ENCODE measurements at regions not wholly inside any gene's neighbourhood (a gene's known extent, or its start where the extent isn't known, plus 50 kb on each side); places are given as distances from the start of the nearest gene placed in this dataset.

DNA sequence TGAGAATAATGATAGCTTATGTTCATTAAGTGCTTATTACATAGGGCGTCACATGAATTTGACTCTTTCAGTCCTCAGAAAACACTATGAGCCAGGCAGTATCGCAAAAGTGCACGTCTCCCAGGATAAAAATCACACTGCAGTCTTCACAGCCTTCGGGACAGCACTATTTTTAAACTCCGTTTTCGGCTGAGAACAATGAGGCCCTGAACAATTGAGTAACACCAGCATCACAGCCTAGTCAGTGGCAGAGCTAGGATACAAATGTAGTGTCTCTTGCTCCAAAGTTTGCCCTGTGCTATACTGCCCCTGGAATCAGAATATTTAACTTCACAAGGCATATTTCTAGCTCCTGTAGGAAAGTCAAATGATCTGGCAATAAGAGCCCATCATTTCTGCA lies 852.1 kb upstream of the SEMA6D start:
- Mint-ChIP-seq H3K36me3 (ENCODE audit: insufficient read depth in 2 of 2) (no peaks in the 10 kb centered on the region), H3K27ac (no peak overlapping the region), H3K4me3 (no peak overlapping the region), H3K27me3 (ENCODE audit: low read depth) (no peaks in the 10 kb centered on the region), H3K9me3 (peaks cover 3 to 5% of the 10 kb centered on the region in 2 donors), H3K4me1 (ENCODE audit: low read depth) (no peaks in the 10 kb centered on the region)
- no peak for DNase-seq
- ATAC-seq (replicated peaks in 1 of 2), result no peak

DNA sequence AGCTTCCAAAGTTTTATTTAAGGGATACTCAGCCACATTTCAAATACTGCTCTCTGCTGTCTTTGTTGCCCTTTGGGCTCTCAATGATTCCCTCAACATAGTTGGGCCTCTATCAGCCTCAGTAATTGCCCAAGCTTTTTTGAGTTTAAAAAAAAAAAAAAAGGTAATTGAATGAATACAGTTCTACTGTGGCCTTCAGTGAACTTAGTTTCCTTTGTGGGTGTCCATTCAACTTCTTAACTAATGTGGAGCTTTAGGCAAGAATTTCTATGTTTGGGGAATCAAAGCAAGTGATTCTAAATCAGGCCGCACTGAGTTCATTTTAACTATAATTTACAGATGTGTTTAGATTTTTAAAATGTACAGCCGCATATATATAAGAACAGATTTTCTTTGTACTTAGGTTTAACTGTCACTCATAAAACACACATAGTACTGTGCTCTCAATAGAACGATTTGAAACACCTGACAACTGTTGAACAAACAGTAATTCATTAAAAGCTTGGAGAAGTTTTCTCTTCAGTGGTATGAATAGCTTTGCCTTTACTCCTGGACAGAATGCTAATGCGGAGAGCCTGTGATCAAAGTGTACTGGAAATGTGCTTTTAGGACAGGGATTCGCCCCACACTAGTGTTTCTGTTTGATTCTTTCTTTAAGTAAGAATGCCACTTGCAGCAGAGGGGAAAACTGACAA lies 844.9 kb upstream of the SEMA6D start:
- H3K4me1 Mint-ChIP-seq (ENCODE audit: low read depth), result no peaks in the 10 kb centered on the region
- no peak for DNase-seq
- no peak for ATAC-seq (replicated peaks in 1 of 2)
- H3K36me3 Mint-ChIP-seq (ENCODE audit: insufficient read depth in 2 of 2), result no peaks in the 10 kb centered on the region
- H3K27me3 Mint-ChIP-seq (ENCODE audit: low read depth), result no peaks in the 10 kb centered on the region
- H3K4me3 Mint-ChIP-seq, result no peak overlapping the region
- no peak overlapping the region for H3K27ac Mint-ChIP-seq
- no peaks in the 10 kb centered on the region for H3K9me3 Mint-ChIP-seq

DNA sequence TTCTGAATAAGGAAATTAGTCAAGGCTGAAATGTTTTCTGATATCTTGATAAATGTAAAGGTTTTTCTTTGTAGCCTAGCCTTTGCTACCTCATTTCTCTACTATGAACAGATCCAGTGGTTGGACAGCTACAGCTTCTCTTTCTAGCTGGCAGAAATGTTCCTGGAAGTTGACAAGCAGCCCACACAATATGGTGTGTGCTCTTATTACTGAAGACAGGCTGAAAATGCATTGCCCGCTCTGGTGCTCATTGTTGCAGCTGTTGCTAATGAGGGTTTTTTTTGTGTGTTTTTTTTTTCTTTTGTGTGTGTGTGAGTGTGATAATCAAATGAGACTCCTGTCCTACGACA lies 844.3 kb upstream of the SEMA6D start:
- no peaks in the 10 kb centered on the region for H3K27me3 Mint-ChIP-seq (ENCODE audit: low read depth)
- no peak overlapping the region for H3K4me3 Mint-ChIP-seq
- H3K9me3 Mint-ChIP-seq, result no peaks in the 10 kb centered on the region
- H3K36me3 Mint-ChIP-seq (ENCODE audit: insufficient read depth in 2 of 2), result no peaks in the 10 kb centered on the region
- DNase-seq (no peak), ATAC-seq (replicated peaks in 1 of 2) (no peak)
- no peaks in the 10 kb centered on the region for H3K4me1 Mint-ChIP-seq (ENCODE audit: low read depth)
- H3K27ac Mint-ChIP-seq, result no peak overlapping the region

DNA sequence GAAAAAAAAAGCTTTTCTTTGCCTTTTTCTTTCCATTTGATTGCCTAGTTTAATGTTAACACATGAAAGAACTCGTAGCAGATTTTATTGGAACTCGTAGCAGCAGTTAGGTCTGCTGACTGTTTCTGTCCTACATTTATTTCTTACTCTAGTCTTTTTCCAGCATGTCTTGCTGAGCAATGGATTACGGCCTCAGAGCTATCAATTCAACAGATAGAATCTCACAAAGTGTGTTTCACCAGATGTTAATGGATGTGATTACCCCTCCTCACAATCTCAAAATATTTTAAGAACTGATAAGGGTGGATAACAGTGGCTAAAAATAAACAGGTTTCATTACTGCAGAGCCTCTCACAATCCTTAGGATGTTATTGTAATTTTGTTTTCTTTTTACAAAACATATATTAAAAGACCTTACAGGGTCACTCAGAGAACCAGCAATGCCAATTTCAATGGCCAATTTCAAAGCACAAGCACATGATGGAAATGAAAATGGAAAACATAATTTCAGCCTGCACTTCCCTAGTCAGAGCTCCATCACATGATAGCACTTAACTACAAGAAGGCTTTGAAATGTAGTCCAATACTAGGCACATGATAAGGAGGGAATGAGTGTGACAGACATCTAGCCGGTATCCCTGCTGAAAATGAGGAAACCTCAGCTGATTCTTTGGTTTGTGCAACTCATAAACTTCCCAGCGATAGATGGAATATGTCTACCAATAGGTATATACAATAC lies 838.1 kb upstream of the SEMA6D start:
- no peak for ATAC-seq (replicated peaks in 1 of 2)
- H3K27me3 Mint-ChIP-seq (ENCODE audit: low read depth), result no peaks in the 10 kb centered on the region
- H3K27ac Mint-ChIP-seq, result no peak overlapping the region
- H3K36me3 Mint-ChIP-seq (ENCODE audit: insufficient read depth in 2 of 2), result peaks cover 0 to 2% of the 10 kb centered on the region in 2 donors
- H3K4me3 Mint-ChIP-seq, result no peak overlapping the region
- H3K4me1 Mint-ChIP-seq (ENCODE audit: low read depth), result no peaks in the 10 kb centered on the region
- H3K9me3 Mint-ChIP-seq, result peaks cover 5 to 6% of the 10 kb centered on the region in 2 donors
- no peak for DNase-seq

DNA sequence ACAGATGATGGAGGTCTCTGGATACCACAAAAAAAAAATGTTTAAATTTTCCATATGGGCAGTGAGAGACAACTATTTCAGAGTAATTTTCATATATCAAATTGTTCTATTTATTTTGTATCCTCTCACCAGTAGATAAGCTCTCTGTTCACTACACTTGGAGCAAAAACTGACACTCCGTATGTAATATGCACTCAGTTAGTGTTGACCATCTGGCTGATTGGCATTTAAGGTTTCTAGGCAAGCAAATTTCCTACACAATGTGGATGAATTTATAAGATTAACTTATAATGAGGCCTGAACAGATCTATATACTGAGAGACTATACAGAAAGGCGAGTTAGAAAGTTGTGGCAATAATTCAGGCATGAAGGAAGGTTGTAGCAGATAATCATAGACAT lies 836.5 kb upstream of the SEMA6D start:
- Mint-ChIP-seq H3K9me3 (peaks cover 5 to 7% of the 10 kb centered on the region in 2 donors), H3K27ac (no peak overlapping the region), H3K27me3 (ENCODE audit: low read depth) (no peaks in the 10 kb centered on the region), H3K4me3 (no peak overlapping the region), H3K36me3 (ENCODE audit: insufficient read depth in 2 of 2) (peaks cover 0 to 2% of the 10 kb centered on the region in 2 donors), H3K4me1 (ENCODE audit: low read depth) (no peaks in the 10 kb centered on the region)
- DNase-seq (no peak), ATAC-seq (replicated peaks in 1 of 2) (no peak)

DNA sequence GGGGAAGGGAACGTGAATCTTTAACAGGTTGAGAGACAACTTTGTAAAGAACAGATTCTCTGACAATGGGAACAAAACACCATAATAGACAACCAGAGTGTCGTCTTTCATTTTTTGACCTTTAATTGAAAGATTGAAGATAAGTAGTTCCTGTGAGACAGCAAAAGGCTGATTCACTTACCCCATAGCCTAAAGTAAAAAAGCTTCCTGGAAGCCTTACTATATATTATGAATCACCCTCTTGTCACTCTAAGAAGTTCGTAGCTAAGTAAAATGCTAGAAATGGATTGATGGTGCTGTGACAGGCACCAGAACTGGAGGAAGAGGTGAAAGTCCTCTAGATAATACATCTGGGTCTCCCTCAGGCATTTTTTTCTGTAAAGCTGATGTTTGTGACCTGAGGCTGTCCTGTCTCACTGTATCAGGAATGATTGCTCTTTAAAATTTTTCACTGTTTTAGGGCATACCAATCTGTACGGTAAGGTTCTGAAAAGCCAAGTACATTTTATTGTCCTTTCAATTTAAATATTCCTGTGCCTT lies 824.6 kb upstream of the SEMA6D start:
- DNase-seq, result no peak
- peaks cover 2 to 3% of the 10 kb centered on the region in 2 donors for H3K9me3 Mint-ChIP-seq
- H3K27me3 Mint-ChIP-seq (ENCODE audit: low read depth), result no peaks in the 10 kb centered on the region
- H3K4me3 Mint-ChIP-seq, result no peak overlapping the region
- no peaks in the 10 kb centered on the region for H3K4me1 Mint-ChIP-seq (ENCODE audit: low read depth)
- no peaks in the 10 kb centered on the region for H3K36me3 Mint-ChIP-seq (ENCODE audit: insufficient read depth in 2 of 2)
- no peak for ATAC-seq (replicated peaks in 1 of 2)
- no peak overlapping the region for H3K27ac Mint-ChIP-seq

DNA sequence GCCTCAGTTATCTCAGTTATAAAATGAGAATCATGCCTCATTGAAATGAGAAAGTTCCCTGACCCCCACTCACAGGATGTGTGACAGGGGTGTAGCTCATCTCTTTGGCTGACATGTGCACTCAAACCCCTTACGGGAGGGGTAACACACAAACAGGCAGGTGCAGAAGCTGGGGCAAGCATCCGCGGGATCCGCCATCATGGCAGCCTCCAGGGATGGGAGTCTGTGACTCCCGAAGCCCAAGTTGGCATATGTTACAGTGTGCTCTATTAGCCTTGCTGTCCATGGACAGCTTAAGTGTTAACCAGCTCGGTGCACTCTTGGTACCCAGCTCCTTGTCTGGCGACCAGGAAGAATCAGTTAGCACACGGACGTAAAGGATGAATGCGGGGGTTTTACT lies 822.7 kb upstream of the SEMA6D start:
- ATAC-seq (replicated peaks in 1 of 2), result no peak
- Mint-ChIP-seq H3K36me3 (ENCODE audit: insufficient read depth in 2 of 2) (no peaks in the 10 kb centered on the region), H3K4me1 (ENCODE audit: low read depth) (no peaks in the 10 kb centered on the region), H3K27me3 (ENCODE audit: low read depth) (no peaks in the 10 kb centered on the region), H3K4me3 (no peak overlapping the region), H3K9me3 (peaks cover 2 to 3% of the 10 kb centered on the region in 2 donors), H3K27ac (no peak overlapping the region)
- DNase-seq, result no peak

DNA sequence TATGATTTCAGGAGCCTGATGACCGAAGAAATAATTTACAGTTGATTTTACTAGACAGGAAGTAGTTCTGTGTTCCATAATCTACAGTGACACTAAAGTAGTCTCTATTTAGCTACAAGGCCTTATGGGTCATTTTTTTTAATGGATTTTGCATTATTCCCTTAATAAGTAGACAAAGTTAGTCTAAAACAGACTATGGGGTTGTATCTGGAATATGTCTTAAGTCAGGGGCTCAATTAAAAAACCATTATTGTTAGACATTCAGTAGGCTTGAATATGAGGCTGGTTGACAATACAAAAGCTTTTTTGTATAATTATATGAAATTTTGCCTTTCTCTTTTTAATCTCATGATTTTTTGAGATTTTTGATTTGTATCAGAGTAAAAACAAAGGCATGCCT lies 820.0 kb upstream of the SEMA6D start:
- peaks cover 4 to 5% of the 10 kb centered on the region in 2 donors for H3K9me3 Mint-ChIP-seq
- H3K4me1 Mint-ChIP-seq (ENCODE audit: low read depth), result no peaks in the 10 kb centered on the region
- DNase-seq (no peak), ATAC-seq (replicated peaks in 1 of 2) (no peak)
- no peak overlapping the region for H3K27ac Mint-ChIP-seq
- no peak overlapping the region for H3K4me3 Mint-ChIP-seq
- H3K27me3 Mint-ChIP-seq (ENCODE audit: low read depth), result no peaks in the 10 kb centered on the region
- peaks cover 0 to 2% of the 10 kb centered on the region in 2 donors for H3K36me3 Mint-ChIP-seq (ENCODE audit: insufficient read depth in 2 of 2)

DNA sequence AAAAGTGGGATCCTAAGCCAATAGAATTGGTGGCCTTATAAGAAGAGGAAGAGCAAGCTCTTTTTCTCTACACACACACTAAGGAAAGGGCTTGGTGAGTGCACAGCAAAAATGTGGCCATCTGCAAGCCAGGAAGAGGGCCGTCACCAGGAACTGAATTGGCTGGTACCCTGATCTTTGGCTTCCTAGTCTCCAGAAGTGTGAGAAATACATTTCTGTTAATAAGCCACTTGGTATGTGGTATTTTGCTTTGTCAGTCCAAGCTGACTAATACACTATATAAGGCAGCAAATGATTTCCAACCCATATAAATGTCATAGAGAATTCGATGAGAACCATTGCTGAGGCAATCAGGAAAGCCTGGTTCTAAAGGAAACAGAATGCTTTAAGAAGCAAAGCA lies 816.3 kb upstream of the SEMA6D start:
- ATAC-seq (replicated peaks in 1 of 2) (no peak), DNase-seq (no peak)
- Mint-ChIP-seq H3K27me3 (ENCODE audit: low read depth) (no peaks in the 10 kb centered on the region), H3K9me3 (peaks cover 2 to 3% of the 10 kb centered on the region in 2 donors), H3K27ac (no peak overlapping the region), H3K36me3 (ENCODE audit: insufficient read depth in 2 of 2) (peaks cover 0 to 2% of the 10 kb centered on the region in 2 donors), H3K4me3 (no peak overlapping the region), H3K4me1 (ENCODE audit: low read depth) (no peaks in the 10 kb centered on the region)

DNA sequence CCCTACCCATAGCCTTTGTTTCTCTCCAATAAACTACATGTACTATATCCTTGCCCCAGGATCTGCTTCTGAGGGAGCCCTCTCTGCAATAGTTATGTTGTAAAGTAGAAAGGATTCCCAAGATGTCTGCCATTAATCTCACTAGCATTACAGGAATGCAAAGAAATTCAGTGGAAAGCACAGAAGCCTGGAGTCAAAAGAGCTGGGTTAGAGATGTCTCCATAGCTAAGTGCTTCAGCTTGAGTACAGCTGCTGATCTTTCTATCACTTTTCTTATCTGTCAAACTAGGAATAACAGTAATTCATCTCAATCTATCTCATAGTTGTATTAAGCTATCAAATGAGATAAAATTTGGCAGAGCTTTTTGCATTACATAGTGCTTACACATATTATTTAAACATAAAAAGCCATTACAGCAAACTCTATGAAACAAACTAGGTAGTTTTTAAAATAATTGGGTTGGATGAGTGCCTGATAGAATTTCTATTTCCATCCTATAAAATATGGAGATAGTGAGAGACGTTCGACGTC lies 799.5 kb upstream of the SEMA6D start:
- H3K36me3 Mint-ChIP-seq (ENCODE audit: insufficient read depth in 2 of 2), result no peaks in the 10 kb centered on the region
- H3K27me3 Mint-ChIP-seq (ENCODE audit: low read depth), result no peaks in the 10 kb centered on the region
- no peak for DNase-seq
- no peak overlapping the region for H3K27ac Mint-ChIP-seq
- peaks cover 5 to 8% of the 10 kb centered on the region in 2 donors for H3K9me3 Mint-ChIP-seq
- ATAC-seq (replicated peaks in 1 of 2), result no peak
- H3K4me3 Mint-ChIP-seq, result no peak overlapping the region
- H3K4me1 Mint-ChIP-seq (ENCODE audit: low read depth), result no peaks in the 10 kb centered on the region

DNA sequence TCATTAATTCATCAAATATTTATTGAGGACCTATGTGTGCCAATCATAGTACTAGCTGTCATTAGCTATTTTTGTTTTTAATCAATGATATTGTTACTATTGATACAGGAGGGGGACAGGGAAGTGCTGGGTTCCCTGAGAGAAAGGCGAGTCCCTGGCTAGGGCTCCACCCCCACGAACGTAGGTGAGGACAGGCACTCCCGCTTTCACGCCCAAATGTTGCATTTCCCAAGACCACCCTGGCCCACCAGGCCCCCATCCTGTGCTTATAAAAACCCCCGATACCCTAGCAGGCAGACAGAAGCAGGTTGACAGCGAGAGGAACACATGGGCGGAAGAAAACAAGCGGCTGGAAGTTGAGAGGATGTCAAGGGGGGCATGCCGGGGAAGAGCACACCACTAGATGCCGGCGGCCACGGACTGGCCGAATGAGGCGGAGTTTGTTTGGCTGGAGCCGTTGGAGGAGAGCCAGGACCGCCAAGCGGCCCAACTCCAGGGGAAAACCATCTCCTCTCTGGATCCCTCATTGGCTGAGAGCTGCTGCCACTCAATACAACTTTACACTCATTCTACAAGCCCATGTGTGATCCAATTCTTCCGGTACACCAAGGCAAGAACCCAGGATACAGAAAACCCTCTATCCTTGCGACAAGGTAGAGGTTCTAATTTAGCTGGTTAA lies 798.7 kb upstream of the SEMA6D start:
- Mint-ChIP-seq H3K27ac (no peak overlapping the region), H3K4me1 (ENCODE audit: low read depth) (no peaks in the 10 kb centered on the region)
- no peak for ATAC-seq (replicated peaks in 1 of 2)

DNA sequence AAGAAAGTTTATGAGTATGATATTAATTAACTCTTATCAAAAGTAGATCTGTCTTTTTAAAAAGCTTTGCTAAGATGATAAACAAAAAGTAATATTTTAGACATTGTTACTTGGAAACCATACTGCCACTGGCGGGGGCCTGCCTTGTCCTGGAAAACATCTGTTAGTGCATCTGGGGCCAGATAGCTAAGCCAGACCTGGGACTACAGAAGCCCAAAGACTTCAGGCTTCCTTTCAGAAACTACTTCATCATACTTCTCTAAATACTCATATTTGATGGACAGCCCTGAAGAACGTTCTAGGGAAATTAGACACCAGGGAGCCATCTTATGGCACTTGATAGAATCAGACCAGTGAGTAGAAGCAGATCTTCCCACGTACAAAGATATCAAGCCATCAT lies 795.4 kb upstream of the SEMA6D start:
- ATAC-seq (replicated peaks in 1 of 2) (no peak), DNase-seq (no peak)
- no peaks in the 10 kb centered on the region for H3K27me3 Mint-ChIP-seq (ENCODE audit: low read depth)
- H3K27ac Mint-ChIP-seq, result no peak overlapping the region
- peaks cover 0 to 5% of the 10 kb centered on the region in 2 donors for H3K9me3 Mint-ChIP-seq
- H3K4me1 Mint-ChIP-seq (ENCODE audit: low read depth), result no peaks in the 10 kb centered on the region
- H3K36me3 Mint-ChIP-seq (ENCODE audit: insufficient read depth in 2 of 2), result no peaks in the 10 kb centered on the region
- no peak overlapping the region for H3K4me3 Mint-ChIP-seq

More for the DNA sequence above, 798.7 kb upstream of the SEMA6D start:
- H3K36me3 Mint-ChIP-seq (ENCODE audit: insufficient read depth in 2 of 2), result no peaks in the 10 kb centered on the region
- no peaks in the 10 kb centered on the region for H3K27me3 Mint-ChIP-seq (ENCODE audit: low read depth)
- no peak for DNase-seq
- H3K9me3 Mint-ChIP-seq, result peaks cover 5 to 8% of the 10 kb centered on the region in 2 donors
- no peak overlapping the region for H3K4me3 Mint-ChIP-seq

DNA sequence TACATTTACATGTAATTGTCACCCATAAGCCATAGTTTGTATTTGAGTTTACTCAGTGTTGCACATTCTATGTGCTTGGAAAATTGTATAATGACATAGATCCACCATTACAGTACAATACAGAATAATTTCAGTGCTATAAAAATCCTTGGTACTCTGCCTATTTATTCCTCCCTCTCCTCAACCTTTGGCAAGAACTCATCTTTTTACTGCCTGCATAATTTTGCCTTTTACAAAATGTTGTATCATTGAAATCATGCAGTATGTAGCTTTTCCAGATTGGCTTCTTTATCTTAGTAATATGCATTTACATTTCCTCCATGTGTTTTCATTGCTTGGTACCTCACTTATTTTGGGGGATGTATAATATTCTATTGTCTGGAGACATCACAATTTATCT lies 786.9 kb upstream of the SEMA6D start:
- Mint-ChIP-seq H3K36me3 (ENCODE audit: insufficient read depth in 2 of 2) (no peaks in the 10 kb centered on the region), H3K27ac (no peak overlapping the region), H3K27me3 (ENCODE audit: low read depth) (no peaks in the 10 kb centered on the region), H3K4me1 (ENCODE audit: low read depth) (no peaks in the 10 kb centered on the region), H3K4me3 (no peak overlapping the region), H3K9me3 (peaks cover 3 to 5% of the 10 kb centered on the region in 2 donors)
- ATAC-seq (replicated peaks in 1 of 2), result no peak
- no peak for DNase-seq
